ENCODE measurements at regions not wholly inside any gene's neighbourhood (a gene's known extent, or its start where the extent isn't known, plus 50 kb on each side); places are given as distances from the start of the nearest gene placed in this dataset.
"Not testable (repeated sequence)": the region's sequence is repeated elsewhere in the genome, so short reads cannot be mapped to it uniquely, and the experiment has no call there.

- POLR2A ChIA-PET; H3K27ac Mint-ChIP-seq; intact Hi-C loops (cut with DNase I, micrococcal nuclease); H3K27me3 Mint-ChIP-seq; H3K36me3 Mint-ChIP-seq (ENCODE audit: low read depth); H3K9me3 Mint-ChIP-seq (ENCODE audit: low read depth); CTCF ChIA-PET; H3K4me3 Mint-ChIP-seq; H3K4me1 Mint-ChIP-seq; DNase-seq; ATAC-seq: not testable (repeated sequence)
Measured at GRCh38 chrY:26167332-26167731, 545.4 kb downstream of the CDY1 start.

- POLR2A ChIA-PET; H3K27me3 Mint-ChIP-seq; H3K36me3 Mint-ChIP-seq (ENCODE audit: low read depth); H3K9me3 Mint-ChIP-seq (ENCODE audit: low read depth); H3K27ac Mint-ChIP-seq; CTCF ChIA-PET; DNase-seq; H3K4me3 Mint-ChIP-seq; intact Hi-C loops (cut with DNase I, micrococcal nuclease); H3K4me1 Mint-ChIP-seq; ATAC-seq: not testable (repeated sequence)
Measured at GRCh38 chrY:26179326-26179725, 557.4 kb downstream of the CDY1 start.

DNA sequence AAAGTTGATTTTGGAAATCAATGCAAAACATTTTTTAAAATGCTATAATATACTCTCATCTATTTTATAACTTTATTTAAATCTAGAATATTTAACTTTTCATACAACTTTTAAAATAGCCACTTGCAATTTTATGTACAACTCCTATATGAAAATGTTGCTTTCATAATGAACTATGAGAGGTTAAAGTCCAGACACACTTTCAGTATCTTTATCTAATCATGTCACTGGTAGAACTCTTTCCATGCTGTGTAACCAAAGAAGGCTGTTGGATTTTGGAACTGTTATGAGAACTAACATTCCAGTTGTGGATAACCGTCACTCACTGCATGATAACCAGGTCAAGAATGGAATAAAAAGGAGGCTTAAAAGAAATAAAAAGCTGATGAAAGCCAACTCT is 603.1 kb downstream of the CDY1 start:
- H3K27me3 Mint-ChIP-seq; H3K4me1 Mint-ChIP-seq; H3K27ac Mint-ChIP-seq; intact Hi-C loops (cut with DNase I, micrococcal nuclease); DNase-seq; POLR2A ChIA-PET; CTCF ChIA-PET; H3K4me3 Mint-ChIP-seq; H3K9me3 Mint-ChIP-seq (ENCODE audit: low read depth); H3K36me3 Mint-ChIP-seq (ENCODE audit: low read depth); ATAC-seq: not testable (repeated sequence)

DNA sequence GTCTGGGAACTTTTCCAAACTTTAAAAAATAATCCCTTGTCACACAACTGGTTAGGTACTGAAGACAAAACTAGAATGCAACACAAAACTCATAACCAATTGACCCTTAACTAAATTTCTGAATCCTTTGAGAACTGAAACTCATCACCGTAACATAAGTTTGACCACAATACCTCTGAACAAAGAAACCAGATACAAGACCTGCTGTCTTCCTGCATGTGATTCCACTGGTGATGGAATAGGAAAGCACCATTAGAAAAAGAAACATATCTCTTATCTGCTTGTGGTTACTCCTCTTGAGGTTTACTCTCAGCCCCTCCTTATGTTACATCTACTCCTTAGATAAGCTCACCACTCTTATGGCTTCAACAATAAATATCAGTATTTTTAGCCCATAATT is 603.6 kb downstream of the CDY1 start:
- ATAC-seq; H3K27me3 Mint-ChIP-seq; H3K9me3 Mint-ChIP-seq (ENCODE audit: low read depth); H3K4me1 Mint-ChIP-seq; CTCF ChIA-PET; intact Hi-C loops (cut with DNase I, micrococcal nuclease); POLR2A ChIA-PET; H3K27ac Mint-ChIP-seq; H3K4me3 Mint-ChIP-seq; H3K36me3 Mint-ChIP-seq (ENCODE audit: low read depth); DNase-seq: not testable (repeated sequence)

DNA sequence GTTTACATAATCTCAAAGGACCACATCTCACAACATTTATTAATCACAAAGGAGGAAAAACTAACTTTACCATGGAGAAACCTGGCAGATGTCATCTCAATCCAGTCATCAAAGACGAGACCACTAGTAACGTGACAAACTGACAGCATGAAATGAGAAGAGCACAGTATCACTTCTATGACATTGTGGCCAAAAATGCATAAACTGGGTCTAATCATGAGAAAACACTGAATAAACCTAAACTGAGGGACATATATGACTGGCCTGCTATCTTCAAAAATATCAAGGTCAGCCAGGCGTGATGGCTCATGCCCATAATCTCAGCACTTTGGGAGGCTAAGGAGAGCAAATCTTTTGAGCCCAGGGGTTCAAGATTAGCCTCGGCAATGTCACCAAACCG is 619.0 kb downstream of the CDY1 start:
- intact Hi-C loops (cut with DNase I, micrococcal nuclease); H3K27ac Mint-ChIP-seq; H3K27me3 Mint-ChIP-seq; H3K4me1 Mint-ChIP-seq; POLR2A ChIA-PET; H3K4me3 Mint-ChIP-seq; ATAC-seq; CTCF ChIA-PET; DNase-seq; H3K36me3 Mint-ChIP-seq (ENCODE audit: low read depth); H3K9me3 Mint-ChIP-seq (ENCODE audit: low read depth): not testable (repeated sequence)

DNA sequence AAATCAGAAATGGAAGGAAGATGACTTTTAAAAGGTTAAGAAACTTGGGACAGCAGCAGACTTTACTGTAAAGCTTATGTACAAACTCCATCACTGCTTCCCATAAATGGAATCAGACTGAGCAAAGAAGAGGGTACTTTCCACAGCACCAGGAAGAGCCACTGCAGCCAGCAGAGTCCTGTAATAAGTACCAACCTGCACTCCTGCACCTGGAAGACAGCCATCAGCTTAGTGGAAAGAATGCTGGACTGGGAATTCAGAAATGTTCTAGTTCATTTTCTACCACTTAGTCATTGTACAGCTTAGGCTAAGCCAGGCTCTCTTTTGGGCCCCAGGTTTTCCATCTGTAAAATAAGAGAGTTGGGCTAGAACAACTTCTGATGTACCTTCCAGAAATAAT is 632.3 kb downstream of the CDY1 start:
- DNase-seq; ATAC-seq; H3K4me3 Mint-ChIP-seq; H3K27me3 Mint-ChIP-seq; H3K36me3 Mint-ChIP-seq (ENCODE audit: low read depth); intact Hi-C loops (cut with DNase I, micrococcal nuclease); H3K4me1 Mint-ChIP-seq; H3K27ac Mint-ChIP-seq; H3K9me3 Mint-ChIP-seq (ENCODE audit: low read depth); POLR2A ChIA-PET; CTCF ChIA-PET: not testable (repeated sequence)

DNA sequence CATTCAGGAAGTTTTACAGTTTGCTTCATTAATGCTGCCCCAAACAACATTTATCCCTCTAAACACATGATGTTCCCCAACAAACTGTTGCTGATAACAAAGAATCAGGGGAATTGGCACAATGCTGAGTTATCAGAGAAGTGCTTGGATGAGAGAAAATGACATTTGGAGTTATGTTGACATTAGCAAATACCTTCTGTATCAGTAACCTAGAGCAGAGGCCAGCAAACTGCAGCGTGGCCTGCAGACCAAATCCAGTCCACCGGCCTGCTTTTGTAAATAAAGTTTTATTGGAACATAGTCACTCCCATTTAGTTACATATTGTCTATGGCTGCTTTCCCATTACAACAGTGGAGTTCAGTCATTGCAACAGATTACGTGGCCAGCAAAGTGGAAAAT is 643.5 kb downstream of the CDY1 start:
- H3K27me3 Mint-ChIP-seq; H3K4me1 Mint-ChIP-seq; intact Hi-C loops (cut with DNase I, micrococcal nuclease); CTCF ChIA-PET; H3K4me3 Mint-ChIP-seq; H3K27ac Mint-ChIP-seq; POLR2A ChIA-PET; ATAC-seq; H3K36me3 Mint-ChIP-seq (ENCODE audit: low read depth); DNase-seq; H3K9me3 Mint-ChIP-seq (ENCODE audit: low read depth): not testable (repeated sequence)

- H3K27me3 Mint-ChIP-seq; H3K9me3 Mint-ChIP-seq (ENCODE audit: low read depth); POLR2A ChIA-PET; H3K4me3 Mint-ChIP-seq; H3K27ac Mint-ChIP-seq; ATAC-seq; H3K4me1 Mint-ChIP-seq; CTCF ChIA-PET; intact Hi-C loops (cut with DNase I, micrococcal nuclease); H3K36me3 Mint-ChIP-seq (ENCODE audit: low read depth); DNase-seq: not testable (repeated sequence)
Measured at GRCh38 chrY:26268421-26268820, 646.5 kb downstream of the CDY1 start.

DNA sequence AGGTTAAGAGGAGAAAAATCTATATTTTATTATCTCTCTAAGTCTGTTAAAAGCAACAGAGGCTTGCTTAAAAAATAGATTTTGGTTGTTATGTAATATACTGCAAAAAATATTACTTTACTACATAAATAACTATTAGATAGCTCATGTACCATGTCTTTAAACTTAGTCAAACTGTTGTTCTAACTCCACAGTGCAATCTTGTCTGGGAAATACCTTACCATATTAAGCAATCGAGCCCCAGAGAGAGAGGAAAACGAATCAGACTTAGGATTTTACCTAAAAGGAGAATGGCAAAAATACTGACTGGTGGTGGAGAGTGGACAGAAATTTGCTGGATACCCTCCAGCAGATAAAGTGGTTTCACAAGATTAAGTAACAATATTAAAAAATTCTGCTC is 647.0 kb downstream of the CDY1 start:
- H3K36me3 Mint-ChIP-seq (ENCODE audit: low read depth); DNase-seq; H3K27me3 Mint-ChIP-seq; POLR2A ChIA-PET; H3K4me3 Mint-ChIP-seq; H3K9me3 Mint-ChIP-seq (ENCODE audit: low read depth); CTCF ChIA-PET; ATAC-seq; intact Hi-C loops (cut with DNase I, micrococcal nuclease); H3K4me1 Mint-ChIP-seq; H3K27ac Mint-ChIP-seq: not testable (repeated sequence)

- H3K9me3 Mint-ChIP-seq (ENCODE audit: low read depth); H3K4me1 Mint-ChIP-seq; H3K27me3 Mint-ChIP-seq; H3K36me3 Mint-ChIP-seq (ENCODE audit: low read depth); POLR2A ChIA-PET; intact Hi-C loops (cut with DNase I, micrococcal nuclease); CTCF ChIA-PET; ATAC-seq; DNase-seq; H3K27ac Mint-ChIP-seq; H3K4me3 Mint-ChIP-seq: not testable (repeated sequence)
Measured at GRCh38 chrY:26273089-26273488, 651.2 kb downstream of the CDY1 start.

DNA sequence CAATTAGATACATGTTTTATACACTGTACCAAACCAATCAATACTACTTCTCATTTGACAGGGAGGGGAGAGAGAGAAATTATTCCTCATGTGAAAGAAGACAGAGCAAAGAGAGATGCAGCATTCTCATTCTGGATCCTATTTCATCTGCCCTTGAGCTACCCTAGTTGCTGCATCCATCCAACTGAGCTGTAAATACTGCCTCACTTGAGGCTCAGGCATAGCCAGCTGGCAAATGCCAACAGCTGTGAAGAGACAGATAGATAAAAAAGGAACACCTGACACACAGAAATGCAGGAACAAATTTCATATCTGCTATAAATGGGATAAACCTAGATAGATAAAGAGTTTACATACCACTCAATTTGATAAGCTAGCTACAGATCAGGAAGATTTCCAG is 684.1 kb downstream of the CDY1 start:
- H3K4me3 Mint-ChIP-seq; intact Hi-C loops (cut with DNase I, micrococcal nuclease); H3K27me3 Mint-ChIP-seq; H3K27ac Mint-ChIP-seq; ATAC-seq; H3K9me3 Mint-ChIP-seq (ENCODE audit: low read depth); H3K4me1 Mint-ChIP-seq; CTCF ChIA-PET; DNase-seq; POLR2A ChIA-PET; H3K36me3 Mint-ChIP-seq (ENCODE audit: low read depth): not testable (repeated sequence)

DNA sequence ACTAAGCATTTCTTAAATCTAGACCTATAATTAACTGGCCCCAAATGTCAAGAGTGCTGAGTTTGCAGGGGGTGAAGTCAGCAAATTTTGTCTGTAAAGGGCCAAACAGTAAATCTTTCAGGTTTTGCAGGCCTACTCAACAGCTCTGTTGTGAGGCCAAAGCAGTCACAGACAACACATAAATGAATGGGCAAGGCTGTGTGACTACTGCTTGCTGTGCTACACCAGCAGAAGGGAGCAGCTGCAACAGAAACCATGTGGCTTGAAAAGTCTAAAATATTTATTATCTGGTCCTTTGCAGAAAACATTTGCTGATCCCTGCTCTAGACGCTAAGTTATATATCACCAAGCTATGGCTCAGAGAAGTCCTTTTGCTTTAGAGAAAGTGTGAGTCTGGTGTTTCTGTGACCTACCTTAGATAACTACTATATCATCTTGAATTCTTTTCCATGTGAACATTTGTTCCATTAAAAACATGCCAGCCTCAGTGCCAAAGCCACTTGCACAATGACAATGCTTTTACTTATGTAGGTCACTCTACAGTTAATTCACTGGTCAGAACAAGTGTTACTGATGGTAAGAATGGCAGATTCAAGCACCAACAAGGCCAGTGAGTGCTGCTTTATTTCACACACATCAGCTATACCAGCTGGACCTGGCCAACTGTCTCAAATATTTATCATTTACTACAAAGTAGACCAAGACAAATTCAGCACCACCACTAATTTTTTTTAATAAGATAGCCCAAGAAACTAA is 684.9 kb downstream of the CDY1 start:
- H3K36me3 Mint-ChIP-seq (ENCODE audit: low read depth); H3K9me3 Mint-ChIP-seq (ENCODE audit: low read depth); H3K4me3 Mint-ChIP-seq; H3K27ac Mint-ChIP-seq; H3K4me1 Mint-ChIP-seq; H3K27me3 Mint-ChIP-seq; POLR2A ChIA-PET; intact Hi-C loops (cut with DNase I, micrococcal nuclease); ATAC-seq; DNase-seq; CTCF ChIA-PET: not testable (repeated sequence)

DNA sequence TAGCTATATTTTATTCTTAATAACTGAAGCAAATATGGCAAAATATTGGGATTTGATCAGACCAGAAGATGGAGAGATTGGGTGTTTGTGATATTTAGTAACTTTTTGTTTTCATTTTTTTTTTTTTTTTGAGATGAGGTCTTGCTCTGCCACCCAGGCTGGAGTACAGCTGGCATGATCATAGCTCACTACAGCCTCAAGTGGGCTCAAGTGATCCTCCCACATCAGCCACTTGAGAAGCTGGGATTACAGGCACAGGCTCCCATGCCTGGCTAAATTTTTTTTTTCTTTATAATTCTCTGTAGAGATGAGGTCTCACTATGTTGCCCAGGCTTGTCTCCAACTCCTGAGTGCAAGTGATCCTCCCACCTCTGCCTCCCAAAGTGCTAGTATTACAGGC is 686.4 kb downstream of the CDY1 start:
- H3K27me3 Mint-ChIP-seq; H3K9me3 Mint-ChIP-seq (ENCODE audit: low read depth); DNase-seq; H3K4me3 Mint-ChIP-seq; H3K27ac Mint-ChIP-seq; H3K36me3 Mint-ChIP-seq (ENCODE audit: low read depth); H3K4me1 Mint-ChIP-seq; ATAC-seq; POLR2A ChIA-PET; CTCF ChIA-PET; intact Hi-C loops (cut with DNase I, micrococcal nuclease): not testable (repeated sequence)

All from activated CD4-positive, alpha-beta T cell treated with anti-CD3 and anti-CD28 coated beads for 36 hours (primary cell).